Stomach (tissue), 4 donors: ENCODE measurements at regions not wholly inside any gene's neighbourhood (a gene's known extent, or its start where the extent isn't known, plus 50 kb on each side); places are given as distances from the start of the nearest gene placed in this dataset.

ENCODE experiments used
- EP300 ChIP-seq: sonication (generic); formaldehyde crosslinking; IDR thresholded peaks from one replicate; pipeline ENCODE4 v1.6.1; 2017; ENCODE audit warnings: antibody characterized with exemption
- POLR2A ChIP-seq, 4 donors: fragments of 450-650 bp; IDR thresholded peaks; one replicate each; pipeline ENCODE4 v1.6.1; 2016; ENCODE audit warnings: antibody characterized with exemption in 4 of 4, control low read depth in 2 of 4, mild to moderate bottlenecking in 1 of 4, moderate library complexity in 1 of 4

DNA sequence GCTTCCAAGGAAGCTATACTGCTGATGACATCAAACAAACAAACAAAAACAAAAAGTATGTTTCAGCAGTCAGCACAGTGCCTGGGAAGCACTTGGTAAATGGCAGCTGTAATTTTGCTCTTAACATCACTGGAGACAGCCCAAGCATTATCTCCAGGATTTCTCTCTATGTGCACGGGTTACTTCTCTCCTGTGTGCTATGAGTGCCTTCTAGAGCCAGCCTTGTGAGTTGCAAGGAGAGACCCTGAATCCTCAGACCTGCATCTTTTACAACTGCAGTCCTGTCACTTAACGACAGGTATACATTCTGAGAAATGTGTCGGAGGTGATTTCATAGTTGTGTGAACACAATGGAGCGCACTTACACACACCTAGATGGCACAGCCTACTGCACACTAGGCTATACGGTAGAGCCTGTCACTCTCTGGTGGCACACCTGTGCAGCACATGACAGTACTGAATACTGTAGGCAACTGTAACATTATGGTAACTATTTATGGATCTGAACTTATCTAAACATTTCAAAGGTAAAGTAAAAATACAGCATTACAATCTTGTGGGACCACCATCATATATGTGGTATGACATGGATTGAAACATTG, 662.5 kb upstream of the B3GAT1 start:
- TF ChIP-seq POLR2A (IDR thresholded peaks at IDR 0.05): no peak
- TF ChIP-seq EP300: no peak
